ENCODE measurements at regions not wholly inside any gene's neighbourhood (a gene's known extent, or its start where the extent isn't known, plus 50 kb on each side); places are given as distances from the start of the nearest gene placed in this dataset.
A peak's percentile ranks its signal among the peaks of the same experiment; 100 is the strongest.

DNA sequence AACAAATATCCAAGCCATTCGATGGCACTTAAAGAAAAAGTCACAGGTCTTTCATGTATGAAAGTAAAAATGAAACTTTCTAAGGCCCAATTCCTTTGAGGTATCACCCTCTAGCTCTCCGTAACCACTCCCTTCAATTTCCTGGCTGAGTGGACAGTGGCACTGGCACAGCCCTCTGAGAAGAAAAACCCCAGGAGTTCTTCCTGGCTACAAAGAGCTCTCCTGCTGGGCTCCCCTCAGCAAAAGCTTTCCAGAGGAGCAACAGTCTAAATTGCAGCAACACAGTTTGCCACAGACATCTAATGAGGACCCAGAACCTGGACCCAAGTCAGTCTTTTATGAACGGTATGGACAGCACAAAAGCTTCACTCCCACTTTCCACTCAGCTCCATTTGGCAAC is 71.8 kb downstream of the FUNDC1 start:
- DNase-seq = no peak

DNA sequence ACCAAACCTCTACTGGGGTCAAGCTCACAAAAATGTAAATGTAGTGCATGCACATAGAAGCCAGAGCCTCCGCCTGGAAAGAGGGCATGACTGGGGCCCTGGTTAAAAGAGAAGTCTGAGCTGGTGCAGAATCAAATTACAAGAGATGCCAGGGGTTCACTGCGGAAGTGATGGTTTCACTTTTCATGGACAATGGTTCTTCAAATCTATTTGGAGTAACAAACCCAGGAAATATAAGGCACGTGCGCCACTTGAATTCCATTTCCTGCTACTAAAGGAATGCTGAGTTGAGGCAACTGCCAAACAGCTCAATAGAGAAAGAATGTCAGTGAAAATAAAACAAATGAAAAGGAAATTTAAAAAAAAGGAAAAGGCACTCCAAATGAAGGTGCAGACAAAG is 79.8 kb downstream of the FUNDC1 start:
- no peak for DNase-seq

DNA sequence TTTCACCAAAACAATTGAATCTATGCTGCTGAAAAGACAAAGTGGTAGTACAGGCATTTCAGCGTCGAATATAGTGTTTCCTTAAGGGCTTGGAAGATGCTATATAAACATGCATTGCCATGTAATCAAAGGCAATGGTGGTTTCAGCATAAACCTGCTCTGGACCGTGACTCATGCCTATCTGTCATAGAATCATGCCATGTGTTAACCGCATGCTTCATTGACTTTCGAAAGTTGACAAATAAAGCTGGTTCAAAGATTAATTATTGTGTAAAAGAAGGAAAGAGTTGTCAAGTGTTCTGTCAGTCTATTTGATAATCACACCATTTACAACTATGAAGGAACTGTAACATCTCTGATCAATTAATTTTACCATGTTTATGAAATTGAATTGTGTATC is 83.2 kb downstream of the FUNDC1 start:
- no peak for DNase-seq

DNA sequence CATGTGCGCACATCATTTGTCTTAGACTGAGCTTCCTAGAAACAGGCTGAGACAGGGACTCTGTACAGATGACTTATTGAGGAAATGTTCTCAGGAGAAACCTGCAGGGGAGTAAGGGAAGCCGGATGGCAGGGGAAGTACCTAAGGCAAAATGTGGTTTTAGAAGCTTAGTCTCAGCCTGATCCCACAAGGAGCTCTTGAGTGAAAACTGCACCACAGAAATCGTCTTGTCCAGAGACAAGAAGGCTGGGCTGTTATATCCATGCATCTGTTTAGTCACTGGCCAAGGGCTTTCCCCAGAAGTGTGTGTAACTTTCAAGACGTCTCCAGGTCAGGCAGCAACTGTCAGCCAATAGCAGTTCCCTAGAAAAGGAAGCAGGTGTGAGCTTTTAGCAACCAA is 86.0 kb downstream of the FUNDC1 start:
- no peak for DNase-seq

- no peak for DNase-seq
Observed at GRCh38 chrX:44451056-44451455, 91.6 kb downstream of the FUNDC1 start.

GRCh38 chrX:44447214-44447613 is 95.4 kb downstream of the FUNDC1 start:
- DNase-seq = no peak

GRCh38 chrX:44440006-44440405 is 96.5 kb upstream of the EFHC2 start:
- no peak for DNase-seq

DNA sequence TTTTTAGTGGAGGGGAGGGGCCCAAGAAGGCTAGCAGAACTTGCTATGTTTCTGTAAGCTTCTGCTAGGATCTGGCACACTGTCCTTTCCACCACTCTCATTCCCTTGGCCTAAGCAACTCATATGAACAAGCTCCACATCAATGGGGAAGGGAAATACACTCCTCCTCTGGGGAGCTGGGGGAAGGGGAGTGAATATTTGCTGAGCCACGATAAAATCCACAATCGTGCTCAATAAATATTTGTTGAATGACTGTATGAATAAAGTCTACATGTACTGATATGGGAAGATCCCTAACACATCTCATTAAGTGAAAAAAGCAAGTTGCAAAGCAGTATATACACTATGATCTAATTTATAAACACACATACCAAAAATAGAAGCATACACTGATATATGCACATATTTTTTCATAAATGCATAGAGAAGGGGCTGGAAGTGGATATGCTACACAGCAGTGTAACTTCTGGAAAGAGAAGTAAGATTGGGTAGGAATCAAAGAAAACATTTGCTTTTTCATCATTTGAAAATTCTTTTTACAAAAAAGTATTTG is 95.8 kb upstream of the EFHC2 start:
- DNase-seq = no peak

DNA sequence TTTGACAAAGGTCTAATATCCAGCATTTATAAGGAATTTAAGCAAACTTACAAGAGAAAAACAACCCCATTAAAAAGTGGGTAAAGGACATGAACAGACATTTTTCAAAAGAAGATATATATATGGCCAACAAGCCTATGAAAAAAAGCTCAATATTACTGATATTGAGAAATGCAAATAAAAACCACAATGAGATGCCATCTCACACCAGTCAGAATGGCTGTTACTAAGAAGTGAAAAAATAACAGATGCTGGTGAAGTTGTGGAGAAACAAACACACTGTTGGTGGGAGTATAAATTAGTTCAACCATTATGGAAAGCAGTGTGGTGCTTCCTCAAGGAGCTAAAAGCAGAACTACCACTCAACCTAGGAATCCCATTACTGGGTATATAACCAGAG is 91.6 kb upstream of the EFHC2 start:
- peak in 1 of 5 donors; percentile 2 for DNase-seq

DNA sequence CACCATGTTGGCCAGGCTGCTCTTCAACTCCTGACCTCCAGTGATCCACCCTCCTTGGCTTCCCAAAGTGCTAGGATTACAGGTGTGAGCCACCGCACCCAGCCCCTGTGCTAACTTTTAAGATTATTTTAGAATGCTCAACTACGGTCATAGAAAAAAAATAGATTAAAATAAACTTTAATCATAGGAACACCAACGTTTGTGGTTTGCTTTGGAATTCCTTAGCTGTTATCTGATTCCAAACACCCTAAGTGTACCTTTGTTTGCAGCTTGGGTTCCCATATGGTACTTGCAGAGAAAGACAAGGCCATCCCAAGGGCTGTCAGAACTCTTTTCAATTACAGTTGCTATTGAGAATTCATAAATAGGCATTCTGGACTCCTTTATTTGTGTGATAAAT is 90.1 kb upstream of the EFHC2 start:
- no peak for DNase-seq

DNA sequence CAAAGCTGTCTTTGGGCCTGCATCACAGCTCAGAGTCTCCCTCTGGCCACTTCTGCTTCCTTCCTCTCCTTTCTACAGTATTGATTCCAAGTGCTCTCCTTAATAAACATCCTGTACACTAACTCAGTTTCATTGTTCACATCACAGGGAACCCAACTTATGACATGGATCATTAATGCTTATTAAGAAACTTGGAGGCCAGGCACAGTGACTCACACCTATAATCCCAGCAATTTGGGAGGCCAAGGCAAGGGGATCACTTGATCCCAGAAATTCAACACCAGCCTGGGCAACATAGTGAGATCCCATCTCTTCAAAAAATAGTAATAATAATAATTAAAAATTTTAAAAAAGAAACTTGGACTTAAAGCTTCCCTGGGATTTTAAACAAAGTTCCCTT is 89.2 kb upstream of the EFHC2 start:
- peak in 1 of 5 donors; percentile 23 for DNase-seq

DNA sequence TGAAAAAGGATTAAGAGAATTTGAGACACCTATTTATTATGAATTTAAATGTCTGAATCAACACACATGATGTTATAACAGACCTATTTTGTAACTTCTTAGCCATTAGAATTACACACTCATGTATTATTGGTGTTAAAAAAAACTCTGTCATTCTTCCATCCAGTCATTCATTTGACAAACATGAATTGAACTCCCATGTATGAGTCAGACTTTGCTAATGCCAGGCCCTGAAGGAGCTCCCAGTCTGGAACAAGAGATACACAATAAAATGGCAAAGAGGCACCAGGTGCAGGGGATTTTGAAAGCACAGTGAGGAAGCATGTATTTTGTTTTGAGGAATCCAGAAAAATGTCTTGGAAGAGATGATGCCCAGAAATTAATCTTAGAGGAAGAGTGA is 87.7 kb upstream of the EFHC2 start:
- no peak for DNase-seq

GRCh38 chrX:44428989-44429627 is 85.6 kb upstream of the EFHC2 start:
- DNase-seq = no peak

DNA sequence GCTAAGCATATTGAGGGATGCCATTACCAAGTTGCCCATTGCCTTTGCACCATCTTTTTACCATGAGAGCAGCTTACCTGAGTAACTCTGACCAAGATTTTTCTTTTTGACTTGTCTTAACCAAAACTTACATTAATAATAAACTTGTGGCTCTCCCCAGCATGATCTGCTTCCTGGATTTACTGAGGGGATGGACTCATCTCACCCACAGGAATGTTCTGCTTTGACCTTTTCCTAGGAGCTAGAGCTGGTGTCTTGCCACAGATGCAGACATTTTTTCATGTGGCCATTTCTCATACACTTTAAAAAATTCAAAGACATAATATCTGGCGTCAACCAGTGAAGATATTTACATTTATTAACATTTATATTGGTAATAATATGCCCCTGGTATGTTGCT is 79.2 kb upstream of the EFHC2 start:
- no peak for DNase-seq

DNA sequence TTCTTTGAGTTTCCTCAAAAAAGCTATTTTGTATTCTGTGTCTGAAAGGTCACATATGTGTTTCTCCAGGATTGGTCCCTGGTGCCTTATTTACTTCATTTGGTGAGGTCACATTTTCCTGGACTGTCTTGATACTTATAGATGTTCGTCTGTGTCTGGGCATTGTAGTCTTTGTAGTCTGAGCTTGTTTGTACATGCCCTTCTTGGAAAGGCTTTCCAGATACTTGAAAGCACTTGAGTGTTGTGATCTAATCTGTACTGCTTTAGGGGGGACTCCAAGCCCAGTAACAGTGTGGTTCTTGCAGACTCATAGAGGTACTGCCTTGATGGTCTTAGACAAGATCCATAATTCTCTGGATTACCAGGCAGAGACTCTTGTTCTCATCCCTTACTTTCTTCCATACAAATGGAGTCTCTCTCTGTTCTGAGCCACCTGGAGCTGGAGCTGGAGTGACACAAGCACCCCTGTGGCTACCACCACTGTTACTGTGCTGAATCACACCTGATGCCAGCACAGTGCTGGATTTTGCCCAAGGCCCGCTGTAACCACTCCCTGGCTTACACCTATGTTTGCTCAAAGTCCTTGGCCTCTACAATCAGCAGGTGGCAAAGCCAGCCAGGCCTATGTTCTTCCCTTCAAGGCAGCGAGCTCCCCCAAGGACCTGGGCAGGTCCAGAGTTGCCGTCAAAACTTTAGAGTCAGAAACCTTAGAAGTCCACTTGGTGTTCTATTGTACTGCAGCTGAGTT is 72.3 kb upstream of the EFHC2 start:
- no peak for DNase-seq

DNA sequence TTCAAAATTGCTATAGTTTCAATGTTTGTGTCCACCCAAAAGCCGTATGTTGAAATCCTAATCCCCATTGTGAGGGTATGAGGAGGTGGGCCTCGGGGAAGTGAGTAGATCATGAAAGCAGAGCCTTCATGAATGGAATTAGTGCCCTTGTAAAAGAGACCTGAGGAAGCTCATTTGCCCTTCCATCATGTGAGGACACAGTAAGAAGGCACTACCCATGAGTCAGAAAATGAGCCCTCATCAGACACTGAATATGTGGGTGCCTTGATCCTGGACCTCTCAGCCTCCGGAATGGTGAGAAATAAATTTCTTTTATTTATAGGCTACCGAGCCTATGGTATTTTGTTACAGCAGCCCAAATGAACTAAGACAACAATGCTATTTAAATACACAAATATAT is 57.7 kb upstream of the EFHC2 start:
- no peak for DNase-seq

GRCh38 chrX:44400588-44400987 is 57.1 kb upstream of the EFHC2 start:
- no peak for DNase-seq

DNA sequence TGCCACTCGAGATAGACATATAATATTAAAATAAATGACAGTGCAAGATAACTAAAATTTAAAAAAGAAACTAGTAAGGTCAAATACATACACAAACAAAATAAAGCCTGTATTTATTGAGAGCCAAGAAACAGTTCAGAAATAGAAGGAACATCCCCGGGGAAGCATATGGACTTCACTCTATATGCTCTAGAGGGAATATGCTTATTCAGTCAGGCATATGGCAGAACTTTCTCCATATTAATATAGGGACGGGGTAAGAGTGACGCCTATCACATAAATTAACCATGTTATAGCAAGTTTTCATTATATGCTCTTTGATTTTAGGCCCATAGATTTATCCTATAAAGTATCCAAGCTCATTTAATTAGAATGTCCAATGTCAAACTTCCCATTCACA is 56.7 kb upstream of the EFHC2 start:
- no peak for DNase-seq

Measured in T-helper 1 cell (primary cell).